ENCODE measurements at regions not wholly inside any gene's neighbourhood (a gene's known extent, or its start where the extent isn't known, plus 50 kb on each side); places are given as distances from the start of the nearest gene placed in this dataset.
"Not testable (repeated sequence)": the region's sequence is repeated elsewhere in the genome, so short reads cannot be mapped to it uniquely, and the experiment has no call there.

DNA sequence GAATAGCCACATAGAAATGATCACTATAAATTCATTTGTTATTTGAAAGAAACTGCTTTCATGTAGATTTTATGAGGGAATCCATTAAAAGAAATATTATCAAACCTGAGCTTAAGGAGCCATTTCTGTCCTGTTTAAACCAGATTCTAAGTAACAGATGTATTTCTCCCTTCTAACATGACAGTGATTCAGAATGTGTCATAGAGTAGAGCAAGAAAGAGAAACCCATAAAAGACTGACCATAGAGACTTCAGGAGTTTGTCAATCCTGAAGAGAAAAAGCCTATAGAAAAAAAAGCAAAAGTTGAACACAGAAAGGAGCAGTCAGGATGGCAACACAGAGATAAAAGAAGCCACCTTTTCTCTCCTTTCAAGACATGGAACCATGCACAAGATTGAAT, 390.6 kb downstream of the PRIM2 start:
- H3K4me3 Mint-ChIP-seq, H3K27ac Mint-ChIP-seq, ATAC-seq, H3K36me3 Mint-ChIP-seq, H3K27me3 Mint-ChIP-seq, H3K9me3 Mint-ChIP-seq, POLR2A ChIA-PET, DNase-seq, H3K4me1 Mint-ChIP-seq: not testable (repeated sequence)

DNA sequence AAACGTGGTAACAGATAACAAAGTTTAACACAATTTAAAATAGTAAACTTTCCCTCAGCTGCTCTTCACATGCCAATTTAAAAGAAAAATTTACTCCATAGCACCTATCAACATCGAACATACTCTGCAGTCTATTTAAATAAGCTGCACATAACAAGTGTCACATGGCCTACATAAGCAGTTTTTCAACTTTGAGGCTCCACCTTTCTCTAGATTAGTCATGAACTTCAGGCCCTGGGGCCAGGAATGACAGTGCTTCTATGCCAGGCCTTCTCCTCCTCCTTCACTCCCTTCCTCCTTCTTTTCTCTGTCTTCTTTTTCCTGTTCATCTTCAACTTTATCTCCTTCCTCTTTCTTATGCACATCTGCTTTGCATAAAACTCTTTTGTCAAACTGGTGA, 405.1 kb downstream of the PRIM2 start:
- H3K4me3 Mint-ChIP-seq, H3K27ac Mint-ChIP-seq, H3K9me3 Mint-ChIP-seq, DNase-seq, H3K36me3 Mint-ChIP-seq, H3K27me3 Mint-ChIP-seq, ATAC-seq, POLR2A ChIA-PET, H3K4me1 Mint-ChIP-seq: not testable (repeated sequence)

DNA sequence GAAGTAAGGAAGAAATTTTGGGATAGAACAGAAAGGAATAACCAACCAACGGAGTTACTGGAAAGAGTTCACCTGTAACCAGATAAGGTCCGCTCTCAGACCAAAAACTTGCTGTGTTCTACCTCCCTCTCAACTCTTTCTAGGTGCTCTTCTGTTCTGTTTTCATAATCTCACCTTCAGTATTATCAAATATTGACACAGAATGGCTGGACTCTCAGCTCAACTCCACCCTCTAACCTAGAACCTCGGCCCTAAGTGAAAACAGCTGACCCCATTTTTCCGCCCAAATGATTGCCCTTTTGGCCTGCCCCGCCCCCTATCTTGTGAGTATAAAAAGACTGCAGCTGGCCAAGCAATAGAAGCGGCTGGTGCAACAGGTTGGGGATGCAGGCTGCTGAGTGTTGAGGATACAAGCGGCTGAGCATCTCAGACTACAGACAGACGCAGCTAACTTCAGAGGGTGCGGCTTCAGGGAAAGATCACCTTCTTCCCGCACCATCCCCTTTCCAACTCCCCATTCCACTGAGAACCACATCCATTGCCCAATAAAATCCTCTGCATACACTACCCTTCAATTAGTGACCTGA, 406.5 kb downstream of the PRIM2 start:
- H3K4me1 Mint-ChIP-seq, ATAC-seq, DNase-seq: not testable (repeated sequence)

DNA sequence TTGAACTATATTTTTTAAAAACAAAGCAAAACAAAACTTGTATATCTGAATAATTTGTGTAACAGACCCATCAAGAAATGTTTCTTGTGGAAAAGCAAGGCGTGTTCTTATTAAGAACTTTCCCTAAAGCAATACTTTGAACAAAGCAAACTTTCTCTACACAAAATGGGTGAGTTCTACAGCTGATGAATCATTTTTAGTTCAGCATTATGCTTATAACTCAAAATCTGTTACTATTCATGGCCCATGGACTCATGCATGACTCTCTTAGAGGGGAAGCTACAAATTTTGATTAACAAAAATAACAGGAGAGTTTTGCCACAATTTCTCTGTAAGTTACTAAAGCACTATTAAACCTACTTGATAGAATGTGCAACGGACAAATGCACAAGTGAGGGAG, 412.0 kb downstream of the PRIM2 start:
- H3K36me3 Mint-ChIP-seq, H3K9me3 Mint-ChIP-seq, POLR2A ChIA-PET, H3K27ac Mint-ChIP-seq, H3K4me1 Mint-ChIP-seq, H3K27me3 Mint-ChIP-seq, DNase-seq, ATAC-seq, H3K4me3 Mint-ChIP-seq: not testable (repeated sequence)

More for the DNA sequence above, 406.5 kb downstream of the PRIM2 start:
- H3K27me3 Mint-ChIP-seq, POLR2A ChIA-PET, H3K36me3 Mint-ChIP-seq, H3K4me3 Mint-ChIP-seq, H3K9me3 Mint-ChIP-seq, H3K27ac Mint-ChIP-seq: not testable (repeated sequence)

DNA sequence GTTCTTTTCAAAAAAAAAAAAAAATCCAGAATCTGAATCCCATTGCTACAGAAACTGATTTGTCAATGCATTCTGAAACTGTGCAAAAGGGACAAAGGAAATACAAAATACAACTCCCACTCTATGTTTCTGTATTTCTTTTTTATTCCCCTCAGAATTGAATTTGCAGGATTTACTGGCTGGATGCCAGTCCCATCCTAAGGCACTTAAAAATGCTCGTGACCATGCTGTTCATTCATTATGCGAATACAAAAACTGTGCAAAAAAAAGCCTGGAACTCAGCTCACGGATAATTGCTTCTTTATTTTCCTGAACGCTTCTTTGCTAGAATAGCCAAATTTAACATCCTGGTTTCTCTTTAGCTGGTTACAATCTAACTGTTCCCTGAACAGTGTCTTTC, 413.3 kb downstream of the PRIM2 start:
- H3K4me3 Mint-ChIP-seq, H3K36me3 Mint-ChIP-seq, ATAC-seq, H3K27me3 Mint-ChIP-seq, H3K27ac Mint-ChIP-seq, H3K4me1 Mint-ChIP-seq, POLR2A ChIA-PET, DNase-seq, H3K9me3 Mint-ChIP-seq: not testable (repeated sequence)

DNA sequence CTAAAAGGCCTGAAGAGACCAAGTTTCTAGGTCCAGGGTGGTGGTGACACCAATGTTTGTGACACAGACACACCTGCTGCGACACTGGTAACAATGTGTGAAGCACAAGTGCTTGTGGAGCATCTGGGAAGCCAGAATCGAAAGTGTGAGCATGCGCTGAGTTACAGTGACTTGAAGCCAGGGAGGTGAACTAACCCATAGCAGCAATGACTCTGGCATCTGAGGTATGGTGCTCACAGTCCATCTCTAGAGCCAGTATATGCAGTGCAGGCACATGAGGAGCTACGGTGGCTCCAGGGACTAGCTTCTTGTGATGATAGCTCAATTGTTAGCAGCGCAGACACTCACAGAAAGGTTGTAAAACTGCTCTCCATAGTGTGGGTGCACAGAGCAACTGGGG, 430.3 kb downstream of the PRIM2 start:
- POLR2A ChIA-PET, H3K4me3 Mint-ChIP-seq, H3K27ac Mint-ChIP-seq, DNase-seq, H3K4me1 Mint-ChIP-seq, H3K9me3 Mint-ChIP-seq, ATAC-seq, H3K36me3 Mint-ChIP-seq: not testable (repeated sequence)
- H3K27me3 Mint-ChIP-seq, result peaks cover 0 to 15% (median 5%) of the 10 kb centered on the region in 5 donors

DNA sequence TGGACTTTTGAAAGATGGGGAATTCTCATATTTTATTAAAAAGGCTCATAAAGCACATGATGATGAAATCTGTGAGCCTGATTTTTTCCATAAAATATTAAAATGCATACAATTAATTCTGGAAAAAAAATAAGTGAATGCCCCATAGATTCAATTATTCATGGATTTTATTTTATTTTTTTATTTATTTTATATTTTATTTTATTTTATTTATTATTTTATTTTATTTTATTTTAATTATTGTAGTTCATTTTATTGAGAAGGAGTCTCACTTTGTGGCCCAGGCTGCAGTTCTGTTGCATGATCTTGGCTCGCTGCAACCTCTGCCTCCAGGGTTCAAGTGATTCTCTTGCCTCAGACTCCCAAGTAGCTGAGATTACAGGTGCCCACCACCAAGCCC, 442.4 kb downstream of the PRIM2 start:
- H3K27me3 Mint-ChIP-seq, H3K4me3 Mint-ChIP-seq, H3K9me3 Mint-ChIP-seq, H3K27ac Mint-ChIP-seq, POLR2A ChIA-PET, H3K36me3 Mint-ChIP-seq, H3K4me1 Mint-ChIP-seq, ATAC-seq, DNase-seq: not testable (repeated sequence)

DNA sequence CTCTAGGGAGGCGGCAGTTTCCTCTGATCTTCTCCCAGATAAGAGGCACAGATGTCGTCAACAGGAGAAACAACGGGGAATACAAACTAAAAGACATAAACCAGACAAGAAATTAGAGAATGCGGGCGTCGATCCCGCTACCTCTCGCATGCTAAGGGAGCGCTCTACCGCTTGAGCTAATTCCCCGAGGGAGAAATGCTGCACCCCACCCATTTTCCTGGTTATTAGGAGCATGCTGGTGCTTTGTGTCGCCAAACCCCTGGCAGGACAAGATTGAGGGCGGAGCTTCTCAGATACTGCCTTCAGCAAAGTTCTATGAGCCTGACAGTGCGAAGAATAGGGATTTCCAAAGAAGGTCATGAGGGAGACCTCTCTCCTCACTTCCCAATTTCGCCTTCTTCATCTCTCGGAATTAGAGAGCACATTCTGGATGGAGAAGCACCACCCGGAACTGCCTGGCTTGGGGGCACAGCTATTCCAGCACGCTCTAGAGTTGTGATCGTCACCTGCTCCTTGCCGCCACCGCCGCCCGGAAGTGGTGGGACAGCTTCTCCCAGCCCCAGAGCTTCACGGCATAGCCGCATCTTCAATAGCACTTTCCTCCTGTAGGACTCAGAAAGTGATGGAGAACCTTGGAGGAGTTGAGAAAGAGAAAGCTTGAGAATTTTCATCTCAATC, 475.4 kb downstream of the PRIM2 start:
- POLR2A ChIA-PET, H3K27ac Mint-ChIP-seq, ATAC-seq: not testable (repeated sequence)
- Mint-ChIP-seq H3K36me3 (peaks cover 0 to 25% (median 3%) of the 10 kb centered on the region in 3 donors), H3K4me3 (peak overlapping the region in 9 of 10 donors; percentile 9 to 70 (median 55)), H3K9me3 (peaks cover 2 to 27% (median 16%) of the 10 kb centered on the region in 9 donors), H3K27me3 (peaks cover 26 to 47% (median 40%) of the 10 kb centered on the region in 5 donors), H3K4me1 (peaks cover 4 to 23% (median 13%) of the 10 kb centered on the region in 4 donors)
- DNase-seq, result peak in 2 of 10 donors; percentile 3 to 57

DNA sequence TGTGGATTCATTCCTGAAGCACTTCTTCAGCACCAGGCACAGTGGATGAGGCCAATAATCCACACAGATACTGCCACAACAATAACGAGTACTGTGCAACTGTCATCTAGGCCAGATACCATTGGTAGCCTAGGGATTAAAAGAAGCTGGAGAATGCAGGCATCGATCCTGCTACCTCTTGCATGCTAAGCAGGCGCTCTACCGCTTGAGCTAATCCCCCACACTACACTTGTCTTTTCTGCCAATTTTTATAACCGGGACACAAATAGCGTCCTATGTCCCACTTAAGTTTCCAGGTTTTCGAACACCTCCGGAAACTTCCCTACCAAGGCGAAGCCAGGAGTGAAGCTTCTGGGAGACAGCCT, 475.9 kb downstream of the PRIM2 start:
- POLR2A ChIA-PET, ATAC-seq, H3K27ac Mint-ChIP-seq, DNase-seq: not testable (repeated sequence)
- peaks cover 4 to 23% (median 13%) of the 10 kb centered on the region in 4 donors for H3K4me1 Mint-ChIP-seq
- H3K4me3 Mint-ChIP-seq, result peak overlapping the region in 5 of 10 donors; percentile 18 to 65 (median 44)
- H3K27me3 Mint-ChIP-seq, result peaks cover 26 to 47% (median 40%) of the 10 kb centered on the region in 5 donors
- peaks cover 0 to 25% (median 3%) of the 10 kb centered on the region in 3 donors for H3K36me3 Mint-ChIP-seq
- H3K9me3 Mint-ChIP-seq, result peaks cover 2 to 27% (median 16%) of the 10 kb centered on the region in 9 donors

DNA sequence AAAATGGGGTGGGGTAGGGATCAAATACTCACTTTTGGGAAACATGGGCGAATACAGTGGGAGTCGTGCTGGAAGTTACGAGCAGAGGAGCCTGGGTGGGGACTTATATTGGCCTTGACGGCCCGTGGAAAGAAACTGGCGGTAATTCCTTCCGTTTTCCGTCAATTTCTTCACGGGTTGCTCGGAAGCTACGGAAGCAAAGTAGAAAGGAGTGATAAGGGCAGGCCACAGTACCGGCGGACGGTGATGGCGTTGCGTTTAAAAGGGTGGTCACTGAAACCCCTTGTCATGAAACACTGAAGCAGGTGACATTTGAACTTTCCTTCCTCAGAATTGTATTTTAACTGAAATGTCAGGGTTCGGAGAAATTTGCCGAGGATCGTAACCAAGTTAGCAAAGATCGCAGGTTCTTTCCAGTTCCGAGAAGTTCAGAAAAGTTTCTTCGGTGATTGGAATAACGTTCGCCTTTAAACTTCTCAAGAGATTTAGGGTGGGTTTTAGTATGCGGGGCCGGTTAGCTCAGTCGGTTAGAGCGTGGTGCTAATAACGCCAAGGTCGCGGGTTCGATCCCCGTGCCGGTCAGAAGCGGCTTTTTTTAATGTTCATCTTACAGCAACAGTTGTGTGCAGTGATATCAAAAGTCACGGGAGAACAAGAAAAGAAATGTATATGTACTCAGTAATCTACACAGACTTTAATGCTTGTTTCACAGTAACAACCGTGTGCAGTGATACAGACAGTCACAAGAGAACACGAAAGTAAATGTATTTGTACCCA, 482.5 kb downstream of the PRIM2 start:
- Mint-ChIP-seq H3K4me1 (peaks cover 4 to 16% (median 9%) of the 10 kb centered on the region in 4 donors), H3K9me3 (peaks cover 4 to 23% (median 12%) of the 10 kb centered on the region in 9 donors), H3K36me3 (peaks cover 5 to 25% (median 6%) of the 10 kb centered on the region in 3 donors), H3K4me3 (peak overlapping the region in 9 of 10 donors; percentile 24 to 72 (median 60)), H3K27me3 (peaks cover 23 to 48% (median 36%) of the 10 kb centered on the region in 5 donors), H3K27ac (peak overlapping the region in 1 of 10 donors; percentile 42)
- ATAC-seq, DNase-seq, POLR2A ChIA-PET: not testable (repeated sequence)

DNA sequence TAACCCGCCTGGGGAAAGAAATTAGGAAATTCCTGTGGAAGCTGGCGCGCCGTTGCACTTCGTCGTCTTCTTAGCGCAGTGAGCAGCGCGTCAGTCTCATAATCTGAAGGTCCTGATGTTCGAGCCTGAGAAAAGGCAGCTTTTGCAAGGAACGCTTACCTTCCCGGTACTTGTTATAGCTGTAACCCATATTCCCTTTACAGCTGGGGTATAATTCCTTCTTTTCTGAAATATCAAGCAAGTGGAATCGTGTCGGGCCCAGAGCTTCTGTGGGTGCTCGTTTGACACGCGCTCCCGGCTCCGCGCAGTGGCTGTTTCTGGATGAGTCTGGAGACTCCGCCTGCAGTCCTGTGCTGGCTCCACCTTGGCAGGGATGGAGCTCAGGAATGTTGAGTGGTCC, 491.2 kb downstream of the PRIM2 start:
- POLR2A ChIA-PET, H3K4me3 Mint-ChIP-seq, DNase-seq, H3K27ac Mint-ChIP-seq, H3K4me1 Mint-ChIP-seq, ATAC-seq: not testable (repeated sequence)
- H3K9me3 Mint-ChIP-seq, result peaks cover 0 to 13% (median 7%) of the 10 kb centered on the region in 9 donors
- peaks cover 0 to 18% (median 0%) of the 10 kb centered on the region in 3 donors for H3K36me3 Mint-ChIP-seq
- peaks cover 30 to 76% (median 49%) of the 10 kb centered on the region in 5 donors for H3K27me3 Mint-ChIP-seq

DNA sequence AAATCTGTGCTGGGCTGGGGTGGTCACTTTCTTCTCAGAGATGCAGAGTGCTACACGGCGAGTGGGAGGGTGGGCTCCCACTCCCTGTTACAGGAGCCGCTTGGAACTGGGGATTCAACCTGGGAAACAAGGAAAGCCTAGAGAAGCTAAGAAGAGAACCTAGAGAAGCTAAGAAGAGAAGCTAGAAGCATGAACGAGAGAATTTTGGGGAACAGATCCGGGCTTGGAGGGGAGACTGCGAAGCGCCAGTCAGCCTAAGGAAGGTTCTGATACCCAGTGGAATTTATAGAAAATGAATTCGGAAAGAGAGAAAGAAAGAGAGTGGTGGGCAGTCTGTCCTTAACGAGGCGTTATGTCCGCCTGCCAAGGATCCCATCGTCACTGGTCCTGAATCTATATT, 492.0 kb downstream of the PRIM2 start:
- H3K4me3 Mint-ChIP-seq, H3K4me1 Mint-ChIP-seq, H3K27ac Mint-ChIP-seq, POLR2A ChIA-PET, DNase-seq, ATAC-seq: not testable (repeated sequence)
- H3K36me3 Mint-ChIP-seq, result peaks cover 0 to 18% (median 0%) of the 10 kb centered on the region in 3 donors
- peaks cover 32 to 81% (median 52%) of the 10 kb centered on the region in 5 donors for H3K27me3 Mint-ChIP-seq
- peaks cover 0 to 13% (median 7%) of the 10 kb centered on the region in 9 donors for H3K9me3 Mint-ChIP-seq
